B cell (primary cell): ENCODE measurements at regions not wholly inside any gene's neighbourhood (a gene's known extent, or its start where the extent isn't known, plus 50 kb on each side); places are given as distances from the start of the nearest gene placed in this dataset.

ENCODE experiments used
- EZH2 ChIP-seq: IDR thresholded peaks from 2 replicates; pipeline ENCODE4 v1.6.1; 2012; ENCODE audit warnings: borderline replicate concordance, low read depth, mild to moderate bottlenecking, moderate library complexity, low read length; ENCODE audit not compliant: insufficient read depth, poor library complexity, severe bottlenecking
- TF ChIP-seq, protein P1 (sequence below): fragments of 200-600 bp; IDR thresholded peaks from one replicate; pipeline ENCODE4 v1.8.0; 2022; ENCODE audit warnings: antibody characterized with exemption, mild to moderate bottlenecking

GRCh38 chrX:150201391-150201790 lies 161.7 kb upstream of the MAMLD1 start:
- TF ChIP-seq, protein P1, sequence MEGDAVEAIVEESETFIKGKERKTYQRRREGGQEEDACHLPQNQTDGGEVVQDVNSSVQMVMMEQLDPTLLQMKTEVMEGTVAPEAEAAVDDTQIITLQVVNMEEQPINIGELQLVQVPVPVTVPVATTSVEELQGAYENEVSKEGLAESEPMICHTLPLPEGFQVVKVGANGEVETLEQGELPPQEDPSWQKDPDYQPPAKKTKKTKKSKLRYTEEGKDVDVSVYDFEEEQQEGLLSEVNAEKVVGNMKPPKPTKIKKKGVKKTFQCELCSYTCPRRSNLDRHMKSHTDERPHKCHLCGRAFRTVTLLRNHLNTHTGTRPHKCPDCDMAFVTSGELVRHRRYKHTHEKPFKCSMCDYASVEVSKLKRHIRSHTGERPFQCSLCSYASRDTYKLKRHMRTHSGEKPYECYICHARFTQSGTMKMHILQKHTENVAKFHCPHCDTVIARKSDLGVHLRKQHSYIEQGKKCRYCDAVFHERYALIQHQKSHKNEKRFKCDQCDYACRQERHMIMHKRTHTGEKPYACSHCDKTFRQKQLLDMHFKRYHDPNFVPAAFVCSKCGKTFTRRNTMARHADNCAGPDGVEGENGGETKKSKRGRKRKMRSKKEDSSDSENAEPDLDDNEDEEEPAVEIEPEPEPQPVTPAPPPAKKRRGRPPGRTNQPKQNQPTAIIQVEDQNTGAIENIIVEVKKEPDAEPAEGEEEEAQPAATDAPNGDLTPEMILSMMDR: no peak
- no peak for TF ChIP-seq EZH2
